Lower leg skin (tissue), 4 donors: ENCODE measurements at regions not wholly inside any gene's neighbourhood (a gene's known extent, or its start where the extent isn't known, plus 50 kb on each side); places are given as distances from the start of the nearest gene placed in this dataset.

Source experiments
- DNase-seq, 2 donors: peaks; one replicate each; pipeline ENCODE4 v3.0.0-alpha.2; 2019; ENCODE audit warnings: low spot score in 2 of 2
- H3K4me3 ChIP-seq: fragments of 200-600 bp; sonication (generic); 2 replicates; pipeline ENCODE4 v1.5.1; 2017; ENCODE audit warnings: mild to moderate bottlenecking, low read depth; ENCODE audit not compliant: poor library complexity, severe bottlenecking
- CTCF ChIP-seq, 3 donors: fragments of 450-650 bp; IDR thresholded peaks; one replicate each; pipeline ENCODE4 v1.5.1; 2016; ENCODE audit warnings: antibody characterized with exemption in 3 of 3, mild to moderate bottlenecking in 3 of 3, moderate library complexity in 2 of 3
- POLR2A ChIP-seq, 2 donors: fragments of 450-650 bp; IDR thresholded peaks; one replicate each; pipeline ENCODE4 v1.6.1; 2016 to 2017; ENCODE audit warnings: antibody characterized with exemption in 2 of 2, mild to moderate bottlenecking in 1 of 2, moderate library complexity in 1 of 2
- WGBS, 2 donors: methylation state at CpG; one replicate each; pipeline ENCODE4 v1.1.5; 2018; 5-methylcytosine and 5-hydroxymethylcytosine counted together
- intact Hi-C: fragments of 100-400 bp; cut with DNase I; formaldehyde crosslinking; loops from one replicate; pipeline ENCODE4 v1.15.0; 2023; ENCODE audit warnings: low total_unique reads

GRCh38 chr11:28799316-28799715 lies 691.1 kb downstream of the METTL15 start:
- DNase-seq, result no peak
- WGBS, 2 donors, result 71 to 75% methylated on average over 2 of the region's 2 CpGs
- no peak overlapping the region for H3K4me3 ChIP-seq
- TF ChIP-seq CTCF (IDR thresholded peaks at IDR 0.05) (no peak), POLR2A (IDR thresholded peaks at IDR 0.05) (no peak)
- intact Hi-C loops, result no loop called here

GRCh38 chr11:28798286-28798685 lies 690.1 kb downstream of the METTL15 start:
- TF ChIP-seq CTCF (IDR thresholded peaks at IDR 0.05) (no peak), POLR2A (IDR thresholded peaks at IDR 0.05) (no peak)
- H3K4me3 ChIP-seq, result no peak overlapping the region
- DNase-seq, result no peak
- 80 to 82% methylated on average over 2 of the region's 2 CpGs for WGBS, 2 donors
- intact Hi-C loops, result no loop called here

GRCh38 chr11:28797536-28797935 lies 689.3 kb downstream of the METTL15 start:
- no peak for DNase-seq
- TF ChIP-seq POLR2A (IDR thresholded peaks at IDR 0.05) (no peak), CTCF (IDR thresholded peaks at IDR 0.05) (no peak)
- no peak overlapping the region for H3K4me3 ChIP-seq
- 72% methylated on average over 3 of the region's 3 CpGs for WGBS, 2 donors
- intact Hi-C loops, result no loop called here

GRCh38 chr11:28794405-28794804 lies 686.2 kb downstream of the METTL15 start:
- H3K4me3 ChIP-seq, result no peak overlapping the region
- no peak for DNase-seq
- TF ChIP-seq CTCF (IDR thresholded peaks at IDR 0.05), result no peak
- no peak for TF ChIP-seq POLR2A (IDR thresholded peaks at IDR 0.05)
- intact Hi-C loops, result no loop called here

- 83 to 84% methylated on average over 8 of the region's 8 CpGs for WGBS, 2 donors
- no peak overlapping the region for H3K4me3 ChIP-seq
Observed at GRCh38 chr11:28793282-28793738, 685.1 kb downstream of the METTL15 start.

More at GRCh38 chr11:28793282-28793738, 685.1 kb downstream of the METTL15 start:
- TF ChIP-seq POLR2A (IDR thresholded peaks at IDR 0.05) (no peak), CTCF (IDR thresholded peaks at IDR 0.05) (no peak)
- DNase-seq, result no peak
- intact Hi-C loops, result no loop called here
